LNCAP (cell line): ENCODE measurements at regions not wholly inside any gene's neighbourhood (a gene's known extent, or its start where the extent isn't known, plus 50 kb on each side); places are given as distances from the start of the nearest gene placed in this dataset.

ENCODE experiments used
- CTCF ChIP-seq: fragments of 450-650 bp; IDR thresholded peaks from 2 replicates; pipeline ENCODE4 v1.5.1; 2017; ENCODE audit warnings: mild to moderate bottlenecking

GRCh38 chr2:129585760-129586159 lies 393.7 kb upstream of the RAB6C start:
- TF ChIP-seq CTCF: no peak

- no peak for TF ChIP-seq CTCF
Measured at GRCh38 chr2:129587426-129588064, 391.9 kb upstream of the RAB6C start.

DNA sequence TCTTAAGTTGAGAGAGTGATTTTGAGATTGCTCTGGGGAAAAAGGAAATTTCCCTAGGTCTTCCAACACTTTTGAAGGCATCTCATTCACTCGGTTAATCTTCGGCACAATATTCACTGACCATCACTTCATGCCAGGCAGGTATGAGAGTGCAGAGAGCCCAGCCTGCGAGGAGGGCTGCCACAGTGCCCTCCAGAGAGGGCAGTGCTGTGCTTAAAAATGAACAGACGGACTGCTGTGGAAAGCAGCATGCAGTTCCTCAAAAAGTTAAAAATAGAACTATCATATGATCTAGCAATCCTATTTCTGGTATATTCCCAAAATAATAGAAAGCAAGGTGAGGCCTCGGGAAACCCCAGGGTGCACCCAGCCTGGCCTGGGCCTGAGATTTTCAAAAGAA lies 374.9 kb upstream of the RAB6C start:
- TF ChIP-seq CTCF: no peak

DNA sequence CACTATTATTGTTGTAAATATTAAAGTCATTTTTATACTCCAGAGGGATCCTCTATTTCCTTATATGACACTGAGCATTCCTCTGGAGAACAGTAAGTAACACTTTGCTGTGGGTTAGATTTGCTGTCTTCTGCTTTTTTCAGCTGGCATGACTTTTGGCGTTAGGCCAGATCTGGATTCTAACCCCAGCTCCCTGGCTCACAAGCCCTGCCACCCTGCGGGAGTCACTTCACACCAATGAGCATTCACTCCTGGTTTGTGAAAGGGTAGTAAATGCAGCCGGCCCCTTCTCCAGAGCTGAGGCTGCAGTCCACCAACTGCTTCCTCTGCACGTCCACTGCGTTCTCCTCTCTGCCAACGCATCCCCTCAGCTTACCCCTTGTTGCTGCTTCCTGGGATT lies 373.8 kb upstream of the RAB6C start:
- no peak for TF ChIP-seq CTCF

DNA sequence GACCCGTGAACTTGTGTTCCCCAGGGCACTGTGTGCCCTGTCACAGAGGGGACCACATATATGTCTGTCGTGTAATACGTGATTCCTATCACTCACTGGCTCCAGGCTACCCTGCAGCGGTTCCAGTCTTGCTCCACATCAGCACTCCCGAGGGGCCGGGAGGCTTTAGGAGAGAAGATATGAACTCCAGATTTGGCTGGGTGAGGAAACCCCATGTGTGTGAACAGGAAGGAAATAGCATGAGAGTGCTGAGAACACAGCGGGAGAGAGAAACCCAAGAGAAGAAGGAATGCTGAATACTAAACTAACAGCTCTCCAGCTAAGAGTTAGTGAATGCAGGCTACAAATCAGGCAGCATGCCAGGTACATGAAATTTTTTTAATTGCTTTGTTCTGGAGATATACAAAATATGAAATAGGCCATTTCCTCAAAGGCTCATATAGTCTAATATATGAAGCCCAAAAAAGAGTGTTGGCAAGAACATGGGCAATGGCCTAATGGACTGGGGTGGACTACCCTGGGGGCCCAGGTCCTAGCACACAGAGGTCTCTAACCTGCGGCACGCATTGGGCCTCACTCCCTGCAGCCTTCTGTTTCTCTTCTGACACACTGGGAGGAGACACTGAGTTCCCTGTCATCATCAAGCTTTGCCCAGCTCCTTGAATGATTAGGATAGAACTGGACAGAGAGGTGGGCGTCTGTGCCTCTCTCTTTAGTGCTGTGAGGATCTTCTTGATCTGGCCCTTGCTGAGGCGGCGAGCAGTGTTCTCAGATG lies 372.8 kb upstream of the RAB6C start:
- TF ChIP-seq CTCF: no peak

GRCh38 chr2:129609224-129609623 lies 370.2 kb upstream of the RAB6C start:
- no peak for TF ChIP-seq CTCF

GRCh38 chr2:129610766-129611165 lies 368.7 kb upstream of the RAB6C start:
- TF ChIP-seq CTCF: no peak
